SK-N-SH (cell line): ENCODE measurements at regions not wholly inside any gene's neighbourhood (a gene's known extent, or its start where the extent isn't known, plus 50 kb on each side); places are given as distances from the start of the nearest gene placed in this dataset.

Experiments used
- CTCF ChIA-PET: fragments of 300-600, 350-600 bp; formaldehyde crosslinking; extraction: SDS; loops from one replicate; lab custom pipeline; 2021; lab: Yijun Ruan, JAX
- POLR2A ChIA-PET: fragments of 350-600 bp; sonication (Branson Sonifier 250); formaldehyde crosslinking; extraction: SDS; loops from one replicate; lab custom pipeline; 2020; ENCODE audit warnings: antibody characterized with exemption, inconsistent platforms; lab: Yijun Ruan, JAX
- DNase-seq: peaks from one replicate; pipeline ENCODE4 v3.0.0; 2012
- H2AFZ ChIP-seq: fragments of 200-600 bp; sonication (generic); 2 replicates; pipeline ENCODE4 v1.8.1; 2016; ENCODE audit warnings: antibody characterized with exemption, mild to moderate bottlenecking, low read depth
- H3F3A ChIP-seq: fragments of 200-600 bp; sonication (generic); replicated peaks from 2 replicates; pipeline ENCODE3; 2016; ENCODE audit warnings: antibody characterized with exemption, mild to moderate bottlenecking; ENCODE audit not compliant: insufficient read depth
- H3K27ac ChIP-seq, 2 experiments: fragments of 200-500 bp in 1 of 2; fragments of 200-600 bp in 1 of 2; sonication (Bioruptor generic) in 1 of 2; sonication (generic), shearing (Covaris generic) in 1 of 2; 2 replicates each; pipeline versions ENCODE4 v1.5.1 to v1.6.1; 2014 to 2016; ENCODE audit warnings: low read depth in 2 of 2, inconsistent platforms in 1 of 2, low read length in 1 of 2, mild to moderate bottlenecking in 1 of 2, mixed read lengths in 1 of 2
- H3K27me3 ChIP-seq: fragments of 200-600 bp; sonication (generic), shearing (Covaris generic); 2 replicates; pipeline ENCODE4 v1.6.1; 2016; ENCODE audit warnings: mixed run types; ENCODE audit not compliant: insufficient read depth
- H3K36me3 ChIP-seq, 2 experiments: fragments of 200-500 bp in 1 of 2; fragments of 200-600 bp in 1 of 2; sonication (Bioruptor generic) in 1 of 2; sonication (generic) in 1 of 2; replicated peaks in 1 of 2; 2 replicates each; pipeline versions ENCODE3 to v1.5.1; 2014 to 2016; ENCODE audit warnings: low read length in 1 of 2, mild to moderate bottlenecking in 1 of 2; ENCODE audit not compliant: insufficient read depth in 2 of 2, control insufficient read depth in 1 of 2
- H3K4me1 ChIP-seq, 2 experiments: fragments of 200-500 bp in 1 of 2; fragments of 200-600 bp in 1 of 2; sonication (Bioruptor generic) in 1 of 2; sonication (generic), shearing (Covaris generic) in 1 of 2; 2 replicates each; pipeline versions ENCODE4 v1.5.1 to v1.6.1; 2014 to 2016; ENCODE audit warnings: low read depth in 1 of 2, low read length in 1 of 2, mixed run types in 1 of 2; ENCODE audit not compliant: insufficient read depth in 2 of 2, control insufficient read depth in 1 of 2
- H3K4me2 ChIP-seq: fragments of 200-600 bp; sonication (generic), shearing (Covaris generic); 2 replicates; pipeline ENCODE4 v1.6.1; 2017; ENCODE audit warnings: mixed run types
- H3K4me3 ChIP-seq, 2 experiments: fragments of 200-500 bp in 1 of 2; fragments of 200-600 bp in 1 of 2; sonication (Bioruptor generic) in 1 of 2; sonication (generic), shearing (Covaris generic) in 1 of 2; 2 replicates each; pipeline versions ENCODE4 v1.5.1 to v1.8.1; 2014 to 2016; ENCODE audit warnings: low read depth in 2 of 2, inconsistent platforms in 1 of 2, low read length in 1 of 2, mild to moderate bottlenecking in 1 of 2, mixed read lengths in 1 of 2, moderate library complexity in 1 of 2
- H3K79me2 ChIP-seq: fragments of 200-600 bp; sonication (generic); 2 replicates; pipeline ENCODE4 v1.8.1; 2017; ENCODE audit warnings: mild to moderate bottlenecking; ENCODE audit not compliant: insufficient read depth
- H3K9ac ChIP-seq: fragments of 200-600 bp; sonication (generic); 2 replicates; pipeline ENCODE4 v1.6.1; 2017; ENCODE audit warnings: mixed run types
- H3K9me2 ChIP-seq: fragments of 200-600 bp; sonication (generic); 2 replicates; pipeline ENCODE4 v1.6.1; 2017; ENCODE audit warnings: mixed run types
- H3K9me3 ChIP-seq: fragments of 200-600 bp; sonication (generic); 2 replicates; pipeline ENCODE4 v1.6.1; 2017; ENCODE audit warnings: mixed run types, mild to moderate bottlenecking, moderate library complexity
- H4K20me1 ChIP-seq: fragments of 200-600 bp; sonication (generic); 2 replicates; pipeline ENCODE4 v1.6.1; 2017; ENCODE audit warnings: mild to moderate bottlenecking, mixed run types; ENCODE audit not compliant: insufficient read depth
- CHD2 ChIP-seq: fragments of 150-350 bp; IDR thresholded peaks from 2 replicates; pipeline ENCODE4 v1.6.1; 2018; ENCODE audit warnings: low read length; ENCODE audit not compliant: partially characterized antibody
- ELF1 ChIP-seq: IDR thresholded peaks from 2 replicates; pipeline ENCODE4 v1.4.0; 2012
- FOSL2 ChIP-seq: IDR thresholded peaks from 2 replicates; pipeline ENCODE4 v1.4.0; 2012; ENCODE audit warnings: low read depth, mild to moderate bottlenecking, moderate library complexity, borderline replicate concordance
- FOXM1 ChIP-seq: IDR thresholded peaks from 2 replicates; pipeline ENCODE4 v1.4.0; 2012; ENCODE audit warnings: low read depth, mild to moderate bottlenecking
- IRF3 ChIP-seq: fragments of 150-350 bp; IDR thresholded peaks from 2 replicates; pipeline ENCODE4 v1.6.1; 2016; ENCODE audit warnings: mild to moderate bottlenecking, low read depth, low read length
- MXI1 ChIP-seq: IDR thresholded peaks from 2 replicates; pipeline ENCODE4 v1.6.1; 2012; ENCODE audit warnings: mild to moderate bottlenecking, low read depth, low read length, improper control_type of control experiment
- PBX3 ChIP-seq: IDR thresholded peaks from 2 replicates; pipeline ENCODE4; 2012
- POLR2AphosphoS5 ChIP-seq: IDR thresholded peaks from 2 replicates; pipeline ENCODE4 v1.6.1; 2012; ENCODE audit warnings: low read depth, low read length
- RAD21 ChIP-seq: IDR thresholded peaks from 2 replicates; pipeline ENCODE4 v1.6.1; 2012; ENCODE audit warnings: mild to moderate bottlenecking, low read length
- RCOR1 ChIP-seq: fragments of 150-350 bp; IDR thresholded peaks from 2 replicates; pipeline ENCODE4 v1.6.1; 2017; ENCODE audit warnings: antibody characterized with exemption, low read length
- RXRA ChIP-seq: IDR thresholded peaks from 2 replicates; pipeline ENCODE4 v1.4.0; 2012; ENCODE audit warnings: low read depth, mild to moderate bottlenecking, borderline replicate concordance
- SIN3A ChIP-seq: IDR thresholded peaks from 2 replicates; pipeline ENCODE4 v1.6.1; 2012; ENCODE audit warnings: low read depth, mild to moderate bottlenecking, low read length, moderate library complexity, borderline replicate concordance
- SMC3 ChIP-seq: IDR thresholded peaks from 2 replicates; pipeline ENCODE4 v1.6.1; 2012; ENCODE audit warnings: low read depth, low read length, improper control_type of control experiment
- TAF1 ChIP-seq: IDR thresholded peaks from 2 replicates; pipeline ENCODE4 v1.6.1; 2012; ENCODE audit warnings: low read depth, mild to moderate bottlenecking, low read length, moderate library complexity, borderline replicate concordance
- TCF12 ChIP-seq: IDR thresholded peaks from 2 replicates; pipeline ENCODE4 v1.4.0; 2012
- TEAD4 ChIP-seq: IDR thresholded peaks from 2 replicates; pipeline ENCODE4 v1.4.0; 2012; ENCODE audit warnings: mild to moderate bottlenecking, borderline replicate concordance; ENCODE audit not compliant: insufficient read depth
- YY1 ChIP-seq: IDR thresholded peaks from 2 replicates; pipeline ENCODE4 v1.4.0; 2012; ENCODE audit warnings: low read depth, mild to moderate bottlenecking
- ZBTB33 ChIP-seq: IDR thresholded peaks from 2 replicates; pipeline ENCODE4 v1.4.0; 2012; ENCODE audit warnings: low read depth, borderline replicate concordance
- WGBS: methylation state at CpG from one replicate; pipeline ENCODE4 v1.1.6; 2017; ENCODE audit warnings: low lambda C conversion rate; 5-methylcytosine and 5-hydroxymethylcytosine counted together

- DNase-seq: no peak
- ChIA-PET CTCF (interaction anchor here (0.5 to 1.5 kb wide), 2 partner anchors 62 to 310 kb away, joined by 3 to 4 read pairs; no protein-coding TSS in a partner anchor), POLR2A (no interaction called here)
- Histone ChIP-seq H2AFZ (no peak overlapping the region), H3K4me2 (no peak overlapping the region), H3K9me3 (no peaks in the 10 kb centered on the region; the same call in 1 of the 2 replicates), H3K27me3 (no peaks in the 10 kb centered on the region), H4K20me1 (no peaks in the 10 kb centered on the region), H3K9me2 (no peaks in the 10 kb centered on the region), H3K4me3 (no peak overlapping the region), H3K36me3 (no peaks in the 10 kb centered on the region), H3F3A (no peaks in the 10 kb centered on the region), H3K9ac (no peak overlapping the region), H3K4me1 (peaks cover 0 to 2% of the 10 kb centered on the region in 2 experiments; a peak in 1 of 4 replicates), H3K27ac (no peak overlapping the region), H3K79me2 (no peaks in the 10 kb centered on the region)
- 50% methylated on average over 4 of the region's 4 CpGs for WGBS
- TF ChIP-seq ZBTB33 (no peak), YY1 (no peak), MXI1 (no peak), IRF3 (no peak), FOSL2 (no peak), TCF12 (no peak), PBX3 (no peak)
These were observed 470.1 kb upstream of the PLXNA2 start for GRCh38 chr1:208714323-208714722.

GRCh38 chr1:208717525-208717924, 473.3 kb upstream of the PLXNA2 start:
- Histone ChIP-seq H3K27me3 (no peaks in the 10 kb centered on the region), H2AFZ (no peak overlapping the region), H3K4me3 (no peak overlapping the region), H3K36me3 (no peaks in the 10 kb centered on the region), H3K9me3 (peaks cover 6% of the 10 kb centered on the region), H3F3A (no peaks in the 10 kb centered on the region), H3K4me1 (peaks cover 0 to 2% of the 10 kb centered on the region in 2 experiments; a peak in 1 of 4 replicates), H3K4me2 (no peak overlapping the region), H3K9me2 (no peaks in the 10 kb centered on the region), H3K79me2 (no peaks in the 10 kb centered on the region), H3K27ac (no peak overlapping the region), H4K20me1 (no peaks in the 10 kb centered on the region), H3K9ac (no peak overlapping the region)
- no peak for DNase-seq
- WGBS: 45% methylated on average over 5 of the region's 5 CpGs
- CTCF ChIA-PET: interaction anchor here (0.7 to 1.6 kb wide), 3 partner anchors 20 to 490 kb away, joined by 3 read pairs; no protein-coding TSS in a partner anchor
- TF ChIP-seq MXI1 (no peak), TAF1 (no peak), ELF1 (no peak), TEAD4 (no peak), SMC3 (no peak), ZBTB33 (no peak), CHD2 (no peak), RXRA (no peak), RCOR1 (no peak), RAD21 (no peak), SIN3A (no peak), POLR2AphosphoS5 (no peak), FOXM1 (no peak)
- POLR2A ChIA-PET: interaction anchor here (0.6 kb wide), 1 partner anchor 8 kb away, joined by 3 read pairs; no protein-coding TSS in a partner anchor
